ENCODE measurements at regions not wholly inside any gene's neighbourhood (a gene's known extent, or its start where the extent isn't known, plus 50 kb on each side); places are given as distances from the start of the nearest gene placed in this dataset.

GRCh38 chr14:98270201-98270600 is 1001.8 kb downstream of the BCL11B start:
- ChIA-PET POLR2A (no interaction called here), CTCF (no interaction called here)
- Mint-ChIP-seq H3K27ac (no peak overlapping the region), H3K9me3 (peaks cover 11% of the 10 kb centered on the region), H3K27me3 (no peaks in the 10 kb centered on the region), H3K36me3 (ENCODE audit: low read depth) (peaks cover 12% of the 10 kb centered on the region), H3K4me3 (no peak overlapping the region), H3K4me1 (peaks cover 8% of the 10 kb centered on the region)
- DNase-seq = no peak

- H3K27me3 Mint-ChIP-seq = no peaks in the 10 kb centered on the region
These were observed 997.4 kb downstream of the BCL11B start for GRCh38 chr14:98274596-98274995.

GRCh38 chr14:98278800-98279199 is 993.2 kb downstream of the BCL11B start:
- CTCF ChIA-PET = interaction anchor here (1.7 kb wide), 1 partner anchor 140 kb away, joined by 5 read pairs; no protein-coding TSS in a partner anchor
- no peak overlapping the region for H3K27ac Mint-ChIP-seq
- peaks cover 4% of the 10 kb centered on the region for H3K9me3 Mint-ChIP-seq
- H3K4me3 Mint-ChIP-seq = no peak overlapping the region
- POLR2A ChIA-PET = no interaction called here
- H3K36me3 Mint-ChIP-seq (ENCODE audit: low read depth) = no peaks in the 10 kb centered on the region
- H3K27me3 Mint-ChIP-seq = no peaks in the 10 kb centered on the region
- no peaks in the 10 kb centered on the region for H3K4me1 Mint-ChIP-seq
- DNase-seq = no peak

More at GRCh38 chr14:98274596-98274995, 997.4 kb downstream of the BCL11B start:
- Mint-ChIP-seq H3K9me3 (peaks cover 6% of the 10 kb centered on the region), H3K4me1 (peaks cover 8% of the 10 kb centered on the region), H3K36me3 (ENCODE audit: low read depth) (peaks cover 12% of the 10 kb centered on the region), H3K4me3 (no peak overlapping the region), H3K27ac (no peak overlapping the region)
- DNase-seq = no peak
- ChIA-PET POLR2A (no interaction called here), CTCF (no interaction called here)

- DNase-seq = no peak
- POLR2A ChIA-PET = no interaction called here
- Mint-ChIP-seq H3K36me3 (ENCODE audit: low read depth) (no peaks in the 10 kb centered on the region), H3K27me3 (no peaks in the 10 kb centered on the region), H3K9me3 (peaks cover 7% of the 10 kb centered on the region), H3K4me3 (no peak overlapping the region), H3K27ac (no peak overlapping the region), H3K4me1 (peaks cover 2% of the 10 kb centered on the region)
- CTCF ChIA-PET = no interaction called here
These were observed 991.6 kb downstream of the BCL11B start for GRCh38 chr14:98280436-98280835.

- no peak overlapping the region for H3K4me3 Mint-ChIP-seq
- H3K36me3 Mint-ChIP-seq (ENCODE audit: low read depth) = no peaks in the 10 kb centered on the region
- H3K27ac Mint-ChIP-seq = no peak overlapping the region
- peaks cover 4% of the 10 kb centered on the region for H3K4me1 Mint-ChIP-seq
- POLR2A ChIA-PET = no interaction called here
- H3K27me3 Mint-ChIP-seq = no peaks in the 10 kb centered on the region
- CTCF ChIA-PET = no interaction called here
- peaks cover 3% of the 10 kb centered on the region for H3K9me3 Mint-ChIP-seq
- DNase-seq = no peak
These were observed 983.2 kb downstream of the BCL11B start for GRCh38 chr14:98288825-98289224.

GRCh38 chr14:98290596-98290995 is 981.4 kb downstream of the BCL11B start:
- peaks cover 2% of the 10 kb centered on the region for H3K4me1 Mint-ChIP-seq
- DNase-seq = no peak
- H3K27ac Mint-ChIP-seq = no peak overlapping the region
- ChIA-PET CTCF (no interaction called here), POLR2A (no interaction called here)
- no peaks in the 10 kb centered on the region for H3K27me3 Mint-ChIP-seq
- H3K9me3 Mint-ChIP-seq = no peaks in the 10 kb centered on the region
- H3K36me3 Mint-ChIP-seq (ENCODE audit: low read depth) = no peaks in the 10 kb centered on the region
- H3K4me3 Mint-ChIP-seq = no peak overlapping the region

- Mint-ChIP-seq H3K9me3 (peaks cover 2% of the 10 kb centered on the region), H3K27me3 (no peaks in the 10 kb centered on the region), H3K4me3 (no peak overlapping the region), H3K4me1 (peaks cover 2% of the 10 kb centered on the region), H3K36me3 (ENCODE audit: low read depth) (no peaks in the 10 kb centered on the region), H3K27ac (no peak overlapping the region)
- no peak for DNase-seq
- CTCF ChIA-PET = no interaction called here
- POLR2A ChIA-PET = no interaction called here
These were observed 979.8 kb downstream of the BCL11B start for GRCh38 chr14:98292191-98292590.

GRCh38 chr14:98293576-98293975 is 978.4 kb downstream of the BCL11B start:
- ChIA-PET CTCF (no interaction called here), POLR2A (no interaction called here)
- no peak overlapping the region for H3K4me3 Mint-ChIP-seq
- H3K4me1 Mint-ChIP-seq = peaks cover 2% of the 10 kb centered on the region
- no peaks in the 10 kb centered on the region for H3K27me3 Mint-ChIP-seq
- H3K36me3 Mint-ChIP-seq (ENCODE audit: low read depth) = no peaks in the 10 kb centered on the region
- H3K27ac Mint-ChIP-seq = no peak overlapping the region
- no peak for DNase-seq
- peaks cover 2% of the 10 kb centered on the region for H3K9me3 Mint-ChIP-seq

GRCh38 chr14:98296895-98297294 is 975.1 kb downstream of the BCL11B start:
- DNase-seq = no peak
- Mint-ChIP-seq H3K27ac (no peak overlapping the region), H3K36me3 (ENCODE audit: low read depth) (no peaks in the 10 kb centered on the region), H3K4me1 (peaks cover 2% of the 10 kb centered on the region), H3K27me3 (no peaks in the 10 kb centered on the region), H3K4me3 (no peak overlapping the region), H3K9me3 (peaks cover 2% of the 10 kb centered on the region)
- ChIA-PET CTCF (no interaction called here), POLR2A (no interaction called here)

GRCh38 chr14:98297567-98297966 is 974.4 kb downstream of the BCL11B start:
- Mint-ChIP-seq H3K9me3 (peaks cover 2% of the 10 kb centered on the region), H3K27me3 (no peaks in the 10 kb centered on the region), H3K4me1 (no peaks in the 10 kb centered on the region), H3K36me3 (ENCODE audit: low read depth) (no peaks in the 10 kb centered on the region), H3K27ac (no peak overlapping the region), H3K4me3 (no peak overlapping the region)
- ChIA-PET POLR2A (no interaction called here), CTCF (no interaction called here)
- no peak for DNase-seq

- POLR2A ChIA-PET = no interaction called here
- Mint-ChIP-seq H3K36me3 (ENCODE audit: low read depth) (no peaks in the 10 kb centered on the region), H3K27me3 (no peaks in the 10 kb centered on the region), H3K4me3 (no peak overlapping the region), H3K4me1 (no peaks in the 10 kb centered on the region), H3K9me3 (peaks cover 2% of the 10 kb centered on the region), H3K27ac (no peak overlapping the region)
- CTCF ChIA-PET = no interaction called here
- no peak for DNase-seq
These were observed 973.3 kb downstream of the BCL11B start for GRCh38 chr14:98298481-98299244.

- CTCF ChIA-PET = no interaction called here
- no peak for DNase-seq
- POLR2A ChIA-PET = no interaction called here
- Mint-ChIP-seq H3K36me3 (ENCODE audit: low read depth) (no peaks in the 10 kb centered on the region), H3K4me1 (no peaks in the 10 kb centered on the region), H3K27me3 (no peaks in the 10 kb centered on the region), H3K4me3 (no peak overlapping the region), H3K27ac (no peak overlapping the region), H3K9me3 (no peaks in the 10 kb centered on the region)
These were observed 970.3 kb downstream of the BCL11B start for GRCh38 chr14:98301681-98302080.

- CTCF ChIA-PET = no interaction called here
- Mint-ChIP-seq H3K4me1 (no peaks in the 10 kb centered on the region), H3K36me3 (ENCODE audit: low read depth) (no peaks in the 10 kb centered on the region)
These were observed 967.4 kb downstream of the BCL11B start for GRCh38 chr14:98304574-98304973.

GRCh38 chr14:98309591-98309990 is 962.4 kb downstream of the BCL11B start:
- H3K4me1 Mint-ChIP-seq = no peaks in the 10 kb centered on the region
- no peak overlapping the region for H3K27ac Mint-ChIP-seq
- no peak overlapping the region for H3K4me3 Mint-ChIP-seq
- ChIA-PET POLR2A (no interaction called here), CTCF (no interaction called here)
- H3K27me3 Mint-ChIP-seq = no peaks in the 10 kb centered on the region
- H3K9me3 Mint-ChIP-seq = peaks cover 3% of the 10 kb centered on the region
- no peaks in the 10 kb centered on the region for H3K36me3 Mint-ChIP-seq (ENCODE audit: low read depth)
- DNase-seq = no peak

More at GRCh38 chr14:98304574-98304973, 967.4 kb downstream of the BCL11B start:
- no peaks in the 10 kb centered on the region for H3K27me3 Mint-ChIP-seq
- no peak for DNase-seq
- no peak overlapping the region for H3K4me3 Mint-ChIP-seq
- POLR2A ChIA-PET = no interaction called here
- H3K27ac Mint-ChIP-seq = no peak overlapping the region
- H3K9me3 Mint-ChIP-seq = no peaks in the 10 kb centered on the region
